Stimulated activated CD4-positive, alpha-beta T cell treated with anti-CD3 and anti-CD28 coated beads, Interleukin-1b, Interleukin-23, amount 100 ng/mL, for 48 hours (primary cell): ENCODE measurements at regions not wholly inside any gene's neighbourhood (a gene's known extent, or its start where the extent isn't known, plus 50 kb on each side); places are given as distances from the start of the nearest gene placed in this dataset.
A peak's percentile ranks its signal among the peaks of the same experiment; 100 is the strongest.
"Not testable (repeated sequence)": the region's sequence is repeated elsewhere in the genome, so short reads cannot be mapped to it uniquely, and the experiment has no call there.

Experiments used
- DNase-seq: peaks from one replicate; pipeline ENCODE4 v3.0.0-alpha.2; 2020

DNA sequence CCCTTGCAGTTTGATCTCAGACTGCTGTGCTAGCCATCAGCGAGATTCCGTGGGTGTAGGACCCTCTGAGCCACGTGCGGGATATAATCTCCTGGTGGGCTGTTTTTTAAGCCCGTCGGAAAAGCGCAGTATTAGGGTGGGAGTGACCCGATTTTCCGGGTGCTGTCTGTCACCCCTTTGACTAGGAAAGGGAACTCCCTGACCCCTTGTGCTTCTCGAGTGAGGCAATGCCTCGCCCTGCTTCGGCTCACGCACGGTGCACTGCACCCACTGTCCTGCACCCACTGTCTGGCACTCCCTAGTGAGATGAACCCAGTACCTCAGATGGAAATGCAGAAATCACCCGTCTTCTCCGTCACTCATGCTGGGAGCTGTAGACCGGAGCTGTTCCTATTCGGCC, 728.9 kb upstream of the SPRY2 start:
- DNase-seq = not testable (repeated sequence)

DNA sequence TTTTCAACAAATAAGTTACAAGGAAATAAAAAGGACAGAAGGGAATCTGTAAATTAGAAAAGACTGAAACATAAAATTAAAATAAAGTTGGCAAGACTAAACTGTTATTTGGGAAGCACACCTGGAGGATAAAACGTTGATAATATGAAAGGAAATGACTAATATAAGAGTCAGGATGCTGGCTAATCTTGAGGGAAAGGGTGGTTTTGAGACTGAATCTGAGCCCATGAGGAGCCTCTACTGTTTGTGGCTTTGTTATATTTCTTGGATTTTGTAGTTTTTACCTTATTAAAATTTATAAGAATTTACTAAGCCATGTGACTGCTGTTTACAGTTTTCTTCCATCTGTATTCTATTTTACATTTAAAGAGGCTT, 718.0 kb upstream of the SPRY2 start:
- no peak for DNase-seq

DNA sequence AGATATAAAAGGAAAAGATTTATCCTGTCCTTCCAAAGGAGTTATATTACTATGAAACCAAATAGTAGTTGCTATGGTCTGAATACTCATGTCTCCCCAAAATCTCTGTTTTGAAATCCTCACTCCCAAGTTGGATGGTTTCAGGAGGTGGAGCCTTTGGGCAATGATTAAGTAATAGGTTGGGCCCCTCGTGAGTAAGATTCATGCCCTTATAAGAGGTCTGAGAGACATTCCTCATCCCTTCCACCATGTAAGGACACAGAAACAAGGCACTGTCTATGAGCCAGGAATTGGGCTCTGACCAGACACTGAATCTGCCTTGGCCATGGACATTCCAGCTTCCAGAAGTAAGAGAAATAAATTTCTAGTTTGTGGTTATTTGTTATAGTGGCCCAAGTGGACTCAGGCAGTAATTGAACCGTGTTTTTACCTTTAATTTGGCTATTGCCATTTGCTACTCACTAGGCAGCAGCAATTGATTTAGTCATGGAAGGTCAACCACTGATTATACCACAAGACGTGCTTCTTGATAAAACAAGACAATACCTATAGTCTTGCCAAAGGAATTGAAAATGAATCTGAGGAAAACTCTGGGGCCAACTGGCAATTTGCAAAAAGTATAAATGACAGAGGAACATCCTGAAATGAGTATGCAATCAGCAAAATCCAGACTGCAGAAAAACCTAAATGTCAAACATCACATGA, 717.4 kb upstream of the SPRY2 start:
- no peak for DNase-seq

DNA sequence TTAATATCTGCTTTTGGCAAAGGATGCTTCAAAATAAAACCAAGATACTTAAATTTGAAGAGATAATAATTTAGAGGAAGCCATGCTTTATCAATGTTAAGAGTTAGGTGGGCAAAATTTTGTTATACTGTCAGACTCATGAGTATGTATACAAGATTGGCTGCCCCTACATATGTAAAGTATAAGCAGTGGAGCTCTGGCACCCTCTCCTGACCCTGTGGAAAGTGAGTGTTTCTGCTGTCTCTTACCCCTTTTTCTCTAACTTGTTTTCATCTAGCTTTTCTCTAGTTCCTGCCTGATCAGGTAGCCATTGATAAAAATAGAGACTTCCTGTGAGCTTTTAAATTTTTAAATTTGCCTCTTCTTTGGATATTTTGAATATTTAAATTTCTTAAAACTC, 710.9 kb upstream of the SPRY2 start:
- DNase-seq = no peak

DNA sequence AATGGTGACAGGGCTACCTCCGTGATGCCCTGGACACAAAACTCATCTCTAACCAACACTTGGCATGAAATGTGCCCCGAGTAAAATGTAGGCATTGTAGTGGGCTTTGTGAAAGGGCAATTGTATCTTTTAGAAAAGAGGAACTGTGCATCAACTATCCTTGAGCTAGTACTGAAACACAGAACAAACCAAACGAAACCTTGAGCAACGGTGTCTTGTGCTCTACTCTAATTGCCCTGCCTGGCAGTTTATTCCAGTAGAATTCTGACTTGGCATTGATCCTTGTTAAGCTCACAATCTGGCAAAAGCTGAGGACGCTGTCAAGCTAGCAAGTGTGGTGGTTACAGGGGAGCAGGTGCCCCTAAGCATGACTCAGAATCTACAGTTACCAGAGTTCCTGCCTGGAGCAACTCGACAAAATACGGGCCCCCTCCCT, 707.1 kb upstream of the SPRY2 start:
- DNase-seq = no peak

DNA sequence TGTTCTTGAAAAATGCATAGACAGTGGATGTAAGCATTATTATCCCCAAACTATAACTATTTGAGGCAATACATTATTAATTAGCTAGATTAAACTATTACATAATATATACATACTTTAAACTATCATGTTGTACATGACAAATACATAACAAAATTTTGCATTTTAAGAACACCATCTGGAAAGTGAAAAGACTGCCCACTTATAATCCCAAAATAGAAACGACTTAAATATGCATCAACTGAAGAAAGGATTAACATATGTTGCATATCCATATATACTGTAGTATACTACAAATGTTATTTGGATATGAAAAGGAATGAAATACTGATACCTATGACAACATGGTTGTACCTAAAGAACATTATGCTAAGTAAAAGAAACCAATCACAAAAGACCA, 700.8 kb upstream of the SPRY2 start:
- DNase-seq = no peak

DNA sequence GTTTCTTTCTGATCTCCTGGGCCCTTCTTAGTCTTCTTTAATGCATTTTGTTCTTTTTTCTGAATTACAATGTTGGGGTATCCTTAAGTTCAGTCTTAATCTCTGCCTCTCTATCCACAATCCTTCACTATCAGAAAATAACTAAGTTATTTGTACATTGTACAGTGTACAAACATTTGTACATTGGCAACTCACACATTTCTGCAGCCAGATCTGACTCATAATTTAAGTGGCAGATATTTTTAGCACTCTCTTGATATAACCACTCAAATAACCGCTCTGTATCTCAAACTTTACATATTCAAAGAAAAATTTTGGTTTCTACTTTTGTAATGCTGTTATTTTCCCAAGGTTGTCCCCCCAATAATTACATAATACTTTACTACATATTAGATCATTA, 691.1 kb upstream of the SPRY2 start:
- DNase-seq = no peak

DNA sequence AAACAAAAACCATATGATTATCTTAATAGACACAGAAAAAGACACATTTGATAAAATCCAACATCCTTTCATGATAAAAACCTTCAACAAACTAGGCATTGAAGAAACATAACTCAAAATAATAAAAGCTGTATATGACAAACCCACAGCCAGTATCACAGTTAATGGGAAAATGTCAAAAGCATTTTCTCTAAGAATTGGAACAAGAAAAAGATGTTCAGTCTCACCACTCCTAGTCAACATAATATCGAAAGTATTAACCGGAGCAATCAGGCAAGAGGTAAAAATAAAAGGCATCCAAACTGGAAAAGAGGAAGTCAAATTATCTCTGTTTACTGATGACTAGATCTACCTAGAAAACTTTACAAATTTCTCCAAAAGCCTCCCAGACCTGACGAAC, 684.2 kb upstream of the SPRY2 start:
- DNase-seq = no peak

DNA sequence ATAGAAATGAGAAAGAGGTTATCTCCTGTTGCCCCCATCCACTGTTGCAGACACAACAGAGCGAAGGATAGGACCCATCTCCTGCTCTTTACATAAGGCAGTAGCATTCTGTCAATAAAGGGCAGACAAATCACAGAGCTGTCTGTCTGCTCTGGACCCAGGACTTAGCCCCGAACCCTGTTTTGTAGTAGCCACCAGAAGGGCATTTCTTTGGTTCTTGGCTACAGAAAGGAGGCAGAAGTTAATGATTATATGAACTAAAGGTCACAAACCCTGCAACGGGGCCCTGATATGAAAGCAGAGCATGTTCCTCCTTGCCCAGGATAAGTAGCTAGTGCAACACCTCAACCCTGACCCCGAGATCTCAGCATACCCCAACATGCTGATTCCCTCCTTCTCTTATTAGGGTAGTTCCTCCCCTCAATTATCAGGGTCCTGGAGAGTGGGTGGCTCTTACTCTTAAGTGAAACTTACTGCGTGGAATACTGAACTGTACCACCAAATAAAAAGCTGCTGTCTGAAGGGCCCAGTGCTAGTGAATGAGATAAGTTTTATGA, 680.4 kb upstream of the SPRY2 start:
- DNase-seq = no peak

DNA sequence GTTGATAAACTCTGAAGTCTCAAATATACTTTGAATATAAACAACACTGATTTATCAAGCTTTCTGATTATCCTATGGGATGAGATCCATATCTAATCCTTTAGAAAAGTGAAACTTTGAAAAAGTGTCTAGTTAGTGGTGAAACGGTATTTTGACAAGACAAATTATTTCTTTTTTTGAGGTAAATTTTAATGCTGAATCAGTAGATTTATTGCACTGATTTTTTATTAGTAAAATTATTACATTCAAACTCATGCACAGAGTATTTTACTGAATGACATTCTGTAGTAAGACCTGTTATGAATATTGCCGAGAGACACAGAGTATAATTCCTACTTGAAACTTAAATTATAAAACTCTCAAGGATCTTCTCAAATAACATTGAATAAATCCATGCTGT, 679.1 kb upstream of the SPRY2 start:
- no peak for DNase-seq

DNA sequence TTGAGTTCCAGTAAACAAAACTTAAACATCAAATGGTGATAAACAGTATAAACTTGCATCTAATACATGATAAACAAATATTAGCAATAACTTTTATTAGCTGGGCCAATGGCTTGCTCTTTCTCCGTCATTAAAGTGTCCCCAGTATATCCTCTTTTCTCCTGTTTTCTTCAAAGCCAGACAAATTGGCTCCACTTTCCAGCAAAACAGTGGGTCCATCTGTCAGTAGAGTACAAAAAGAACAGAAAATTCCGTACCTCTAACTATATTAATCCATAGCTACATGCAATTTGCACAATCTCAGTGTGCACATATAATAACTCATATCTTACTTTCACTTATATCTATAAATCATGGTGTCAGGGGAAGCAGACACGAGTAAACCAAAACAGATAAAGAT, 678.0 kb upstream of the SPRY2 start:
- DNase-seq = no peak

DNA sequence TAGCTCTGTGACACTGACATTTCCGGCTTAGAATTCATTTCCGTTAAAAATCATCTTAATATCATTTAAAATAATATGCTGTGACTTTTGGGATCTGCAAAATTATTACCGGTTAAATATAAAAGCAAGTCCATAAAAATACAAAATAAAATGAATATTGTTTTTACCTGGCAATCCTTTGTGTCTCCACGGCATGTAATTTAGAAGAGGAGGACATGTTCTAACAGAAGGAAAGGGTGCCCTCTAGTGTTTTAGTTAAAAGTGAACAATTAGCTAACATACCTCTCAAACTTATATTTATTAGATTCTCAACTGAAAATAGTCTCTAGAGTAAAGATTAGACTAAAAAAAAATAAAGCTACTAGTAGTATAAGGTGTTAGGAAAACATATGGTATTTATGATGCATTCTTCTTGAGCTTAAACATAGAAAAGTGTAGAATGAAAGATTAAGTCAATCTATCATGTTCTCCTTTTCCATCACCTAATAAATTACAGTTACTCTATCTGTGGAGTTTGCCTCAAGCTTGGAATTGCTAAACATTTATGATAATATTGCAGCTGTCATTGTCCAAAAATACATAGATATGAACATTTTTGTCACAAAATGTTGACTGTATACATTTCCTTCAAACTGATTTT, 676.7 kb upstream of the SPRY2 start:
- DNase-seq = no peak

DNA sequence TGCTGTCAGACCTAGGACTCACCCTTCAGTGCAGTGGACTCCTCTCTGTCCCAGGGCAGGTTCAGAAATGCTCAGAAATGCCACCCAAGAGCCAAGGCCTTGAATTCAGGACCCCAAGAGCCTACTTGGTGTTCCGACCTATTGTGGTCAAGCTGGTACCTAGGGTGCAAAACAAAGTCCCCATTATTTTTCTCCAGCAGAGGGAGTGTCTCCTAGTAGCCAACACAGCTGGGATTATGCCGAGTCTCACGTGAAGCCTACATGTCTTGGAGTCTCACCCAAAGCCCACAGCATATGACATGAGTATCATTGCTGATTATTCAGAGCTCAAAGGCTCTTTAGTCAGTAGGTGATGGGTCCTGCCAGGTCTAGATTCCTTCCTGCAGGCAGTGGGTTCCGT, 671.1 kb upstream of the SPRY2 start:
- no peak for DNase-seq

DNA sequence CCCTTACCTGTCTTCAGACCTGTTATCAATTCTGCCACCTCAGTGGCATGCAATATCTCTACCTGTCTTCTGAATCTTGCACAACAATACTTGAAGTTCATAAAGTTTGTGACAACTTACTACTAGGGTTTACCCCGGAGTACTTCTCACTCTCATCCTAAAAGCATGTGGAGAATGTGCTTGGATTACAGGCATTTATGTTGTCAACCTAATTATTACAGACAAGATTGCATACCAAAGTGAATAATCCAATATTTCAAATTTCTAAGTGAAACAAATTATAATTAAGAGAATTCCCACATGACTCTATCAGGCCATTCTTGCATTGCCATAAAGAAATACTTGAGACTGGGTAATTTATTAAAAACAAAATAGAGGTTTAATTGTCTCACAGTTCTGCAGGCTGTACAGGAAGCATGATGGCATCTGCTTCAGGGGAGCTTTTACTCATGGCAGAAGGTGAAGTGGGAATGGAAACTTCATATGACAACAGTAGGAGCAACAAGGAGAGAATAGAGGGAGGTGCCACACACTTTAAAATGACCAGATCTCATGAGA, 661.0 kb upstream of the SPRY2 start:
- no peak for DNase-seq

DNA sequence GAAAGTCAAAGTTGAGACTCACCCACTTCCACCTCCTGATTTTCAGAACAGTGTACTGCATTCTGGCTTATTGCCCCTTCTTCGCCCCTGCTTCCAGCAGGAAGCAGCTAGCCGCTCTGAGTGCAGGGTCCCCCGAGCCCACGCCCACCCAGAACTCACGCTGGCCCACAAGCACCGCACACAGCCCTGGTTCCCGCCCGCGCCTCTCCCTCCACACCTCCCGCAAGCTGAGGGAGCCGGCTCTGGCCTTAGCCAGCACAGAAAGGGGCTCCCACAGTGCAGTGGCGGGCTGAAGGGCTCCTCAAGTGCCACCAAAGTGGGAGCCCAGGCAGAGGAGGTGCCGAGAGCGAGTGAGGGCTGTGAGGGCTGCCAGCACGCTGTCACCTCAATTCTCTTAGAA, 657.7 kb upstream of the SPRY2 start:
- DNase-seq = not testable (repeated sequence)

DNA sequence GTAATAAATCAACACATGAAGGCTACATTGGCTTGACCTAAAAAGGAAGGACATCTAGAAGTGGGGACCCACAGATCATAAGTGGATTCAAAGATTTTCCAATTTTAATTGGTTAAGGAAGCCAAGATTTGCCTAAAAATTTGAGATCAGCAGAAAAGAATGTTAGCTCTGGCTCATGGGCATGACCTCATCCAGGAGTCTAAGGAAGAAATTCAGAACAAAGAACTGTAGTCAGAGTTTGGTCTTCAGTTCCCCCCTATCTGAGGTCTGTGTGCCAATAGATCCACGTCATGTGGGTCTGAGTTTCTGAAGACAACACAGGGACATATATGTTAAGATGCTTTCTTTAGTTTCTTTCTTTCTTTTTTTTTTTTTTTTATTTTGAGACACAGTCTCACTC, 648.8 kb upstream of the SPRY2 start:
- no peak for DNase-seq

DNA sequence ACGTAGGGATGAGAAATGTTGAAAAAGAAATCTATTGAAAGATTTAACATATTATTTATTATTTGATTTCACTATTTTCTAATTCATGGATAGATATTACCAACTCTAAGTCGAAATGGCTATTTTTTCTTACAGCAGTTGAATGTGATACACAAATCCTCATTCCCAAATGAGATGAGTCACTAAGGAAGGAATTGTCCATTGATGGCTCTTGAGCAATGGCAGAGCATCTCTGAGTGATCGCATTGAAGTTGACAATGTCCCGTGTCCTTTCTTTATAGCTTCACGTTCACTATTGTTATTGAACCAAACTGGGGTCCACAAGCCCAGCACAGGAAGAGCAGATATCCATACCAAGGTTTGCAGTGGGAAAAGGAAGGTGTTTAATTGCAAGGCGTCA, 648.3 kb upstream of the SPRY2 start:
- DNase-seq = no peak

DNA sequence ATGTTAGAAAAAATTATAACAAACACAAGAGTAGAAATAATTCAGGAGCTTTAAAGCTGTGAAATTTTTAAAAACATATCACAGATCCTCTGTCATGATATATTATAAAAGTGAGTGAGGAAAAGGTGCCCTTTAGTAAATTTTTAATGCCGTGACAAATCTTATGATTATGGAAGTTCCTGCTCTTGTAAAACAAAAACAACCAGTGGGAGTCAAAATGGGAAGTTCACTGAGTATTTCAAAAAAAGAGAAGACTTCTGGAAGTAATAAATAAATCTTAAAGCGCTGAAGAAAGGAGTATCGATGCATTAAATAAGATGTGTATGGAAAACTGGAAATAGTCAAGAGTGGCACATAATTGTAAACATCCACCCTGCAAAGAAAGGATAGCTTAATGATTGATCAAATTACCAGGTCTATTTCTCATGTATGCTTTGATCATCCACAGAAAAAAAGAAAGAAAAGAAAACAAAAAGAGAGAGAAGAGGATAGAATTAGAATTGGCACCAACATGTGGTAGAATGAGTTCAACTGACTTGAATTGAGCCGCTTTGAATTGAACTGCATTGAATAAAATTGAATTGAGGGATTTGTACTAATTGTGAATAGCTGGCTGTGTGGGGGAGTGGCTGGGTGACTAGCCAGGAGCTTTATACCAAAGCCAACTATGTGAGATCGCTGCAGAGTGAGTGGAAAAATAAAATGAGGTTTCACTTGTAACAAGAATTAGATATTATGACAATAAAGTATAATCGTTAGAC, 647.6 kb upstream of the SPRY2 start:
- no peak for DNase-seq

DNA sequence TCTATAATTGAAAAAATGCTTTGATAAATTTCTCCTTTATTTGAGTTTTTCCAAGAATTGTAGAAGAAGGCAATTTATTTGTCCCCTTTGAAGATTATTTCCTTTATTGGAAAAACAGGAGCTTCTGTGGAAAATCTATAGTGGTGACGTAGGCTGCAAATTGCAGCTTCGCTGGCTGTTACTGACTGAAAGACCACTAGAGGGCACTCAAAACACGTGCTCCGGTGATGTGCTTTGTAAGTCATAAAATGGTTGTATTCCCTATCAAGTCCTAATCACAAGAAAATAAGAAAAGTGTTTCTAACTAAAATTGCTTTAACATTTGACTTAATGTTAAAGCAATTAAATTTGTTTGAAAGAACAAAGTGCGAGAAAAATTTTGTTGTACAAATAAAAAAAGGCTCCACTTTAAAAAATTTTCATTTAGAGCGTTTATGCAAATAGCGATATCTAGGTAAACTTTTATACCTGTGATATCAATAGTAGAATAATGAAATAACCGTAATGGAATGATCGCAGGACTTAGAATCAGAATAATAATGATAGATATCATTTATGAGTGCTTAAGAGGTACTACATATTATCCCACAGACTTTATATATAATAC, 638.2 kb upstream of the SPRY2 start:
- peak; percentile 4 for DNase-seq

DNA sequence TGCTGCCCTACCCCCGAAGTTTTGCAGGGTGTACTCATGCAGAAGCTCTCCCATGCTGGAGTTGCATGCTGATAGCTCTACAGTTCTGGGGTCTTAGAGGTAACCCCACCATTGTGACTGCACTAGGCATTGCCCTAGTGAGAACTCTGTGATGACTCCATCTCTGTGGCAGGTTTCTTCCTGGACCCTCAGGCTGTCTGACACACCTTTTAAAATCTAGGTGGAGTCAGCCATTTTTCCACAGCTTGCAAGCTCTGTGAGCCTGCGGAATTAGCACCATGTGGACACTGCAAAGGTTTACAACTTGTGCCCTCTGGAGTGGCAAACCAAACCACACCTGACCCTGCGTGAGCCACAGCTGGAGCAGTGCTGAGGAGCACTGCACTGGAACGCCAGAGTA, 636.2 kb upstream of the SPRY2 start:
- no peak for DNase-seq

DNA sequence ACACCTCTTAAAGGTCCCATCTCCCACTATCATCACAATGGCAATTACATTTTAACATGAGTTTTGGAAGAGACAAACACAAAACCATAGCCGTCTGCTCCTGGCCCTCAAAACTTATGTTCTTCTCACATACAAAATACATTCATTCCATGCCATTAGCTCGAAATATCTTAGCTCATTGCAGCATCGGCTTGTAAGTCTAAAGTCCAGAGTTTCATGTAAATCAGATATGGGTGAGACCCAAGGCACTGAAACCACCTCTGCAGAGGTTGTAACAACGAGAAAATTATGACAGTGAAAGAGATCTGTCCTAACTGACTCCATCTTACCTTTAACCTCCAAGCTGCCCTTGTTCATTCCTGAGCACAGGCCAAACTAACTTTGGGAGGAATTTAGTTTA, 635.0 kb upstream of the SPRY2 start:
- no peak for DNase-seq

DNA sequence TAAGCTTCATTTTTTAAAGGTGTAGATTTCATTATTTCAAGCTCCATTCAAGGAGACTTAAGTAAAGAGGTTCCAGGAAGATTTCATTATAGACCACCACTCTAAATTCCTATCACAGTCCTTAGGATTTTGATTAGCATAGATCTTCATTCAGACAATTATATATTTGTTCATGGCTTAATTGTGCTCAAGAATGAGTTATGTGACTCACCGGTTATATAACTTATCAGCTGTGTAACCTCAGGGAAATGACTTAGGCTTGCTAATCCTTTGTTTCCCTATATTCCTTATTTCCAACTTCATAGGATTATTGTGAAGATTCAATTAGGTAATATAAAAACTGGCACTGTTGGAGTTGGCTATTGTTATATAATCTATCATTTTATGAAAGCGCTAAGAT, 632.8 kb upstream of the SPRY2 start:
- DNase-seq = no peak

DNA sequence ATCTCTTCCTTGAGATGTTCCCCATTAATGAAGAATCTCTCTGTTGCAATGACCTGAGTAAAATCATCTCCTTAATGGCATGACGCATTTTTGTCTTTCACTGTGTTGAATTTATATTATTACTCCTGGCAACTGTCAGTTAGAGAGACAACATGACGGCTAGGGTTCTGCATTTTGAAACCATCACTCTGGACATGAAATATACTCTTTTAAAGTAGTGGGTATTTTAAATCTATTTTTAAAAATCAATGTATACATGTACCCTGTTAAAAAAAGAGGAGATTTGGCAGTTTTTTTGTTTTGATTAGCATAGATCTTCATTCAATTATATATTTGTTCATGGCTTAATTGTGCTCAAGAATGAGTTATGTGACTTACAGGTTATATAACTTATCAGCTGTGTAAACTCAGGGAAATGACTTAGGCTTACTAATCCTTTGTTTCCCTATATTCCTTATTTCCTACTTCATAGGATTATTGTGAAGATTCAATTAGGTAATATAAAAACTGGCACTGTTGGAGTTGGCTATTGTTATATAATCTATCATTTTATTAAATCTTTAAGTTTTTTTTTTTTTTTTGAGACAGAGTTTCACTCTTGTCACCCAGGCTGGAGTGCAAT, 632.0 kb upstream of the SPRY2 start:
- no peak for DNase-seq
